ENCODE measurements at regions not wholly inside any gene's neighbourhood (a gene's known extent, or its start where the extent isn't known, plus 50 kb on each side); places are given as distances from the start of the nearest gene placed in this dataset.

GRCh38 chr6:155958550-155958949 lies 502.9 kb upstream of the NOX3 start:
- TF ChIP-seq EP300 (IDR thresholded peaks at IDR 0.05) = no peak
- TF ChIP-seq CTCF (IDR thresholded peaks at IDR 0.05) = no peak
- TF ChIP-seq POLR2AphosphoS5 (IDR thresholded peaks at IDR 0.05) = no peak

Data from sigmoid colon (tissue), 4 donors.